ENCODE measurements at regions not wholly inside any gene's neighbourhood (a gene's known extent, or its start where the extent isn't known, plus 50 kb on each side); places are given as distances from the start of the nearest gene placed in this dataset.

GRCh38 chr10:124296121-124296812 lies 122.5 kb downstream of the OAT start:
- no peak for TF ChIP-seq ATF1 (CRISPR knock-in tag; IDR thresholded peaks at IDR 0.05)
- TF ChIP-seq USF1 (CRISPR knock-in tag; IDR thresholded peaks at IDR 0.05) = no peak
- TF ChIP-seq MAX (CRISPR knock-in tag; IDR thresholded peaks at IDR 0.05) = no peak
- no peak for TF ChIP-seq CTCF (IDR thresholded peaks at IDR 0.05)
- no peak for TF ChIP-seq ATF6 (CRISPR knock-in tag; IDR thresholded peaks at IDR 0.05)
- TF ChIP-seq ATF3 (CRISPR knock-in tag; conservative IDR thresholded peaks at IDR 0.05) = no peak
- no peak for TF ChIP-seq TEAD4 (CRISPR knock-in tag; IDR thresholded peaks at IDR 0.05)
- TF ChIP-seq ARID4B (CRISPR knock-in tag; IDR thresholded peaks at IDR 0.05; ENCODE audit: borderline replicate concordance) = no peak
- no peak for TF ChIP-seq TEAD1 (CRISPR knock-in tag; IDR thresholded peaks at IDR 0.05)

All from WTC11 (cell line).